ENCODE measurements at regions not wholly inside any gene's neighbourhood (a gene's known extent, or its start where the extent isn't known, plus 50 kb on each side); places are given as distances from the start of the nearest gene placed in this dataset.

DNA sequence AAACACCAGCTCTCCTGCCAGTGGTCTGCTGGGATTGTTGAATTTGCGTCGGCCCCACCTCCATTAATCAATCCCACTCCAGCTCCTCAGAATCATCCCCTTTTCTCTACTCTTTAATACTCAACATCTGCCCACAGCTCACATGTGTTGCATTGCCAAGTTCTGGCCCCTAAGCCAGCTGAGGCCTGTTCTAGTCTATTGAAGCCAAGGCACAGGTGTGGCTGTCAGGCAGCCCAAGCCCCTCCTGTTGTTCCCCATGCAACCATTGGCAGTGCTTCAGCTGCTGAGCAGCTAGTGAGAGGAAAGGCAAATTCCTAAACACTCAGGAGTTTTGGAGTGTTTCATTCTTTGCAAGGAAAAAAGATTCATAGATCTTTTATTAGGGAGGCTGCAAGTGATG lies 128.0 kb upstream of the NT5E start:
- no peak for DNase-seq (ENCODE audit: low read depth)
- H3K4me3 ChIP-seq (ENCODE audit: low read depth, low read length), result no peak overlapping the region
- TF ChIP-seq, protein P1, sequence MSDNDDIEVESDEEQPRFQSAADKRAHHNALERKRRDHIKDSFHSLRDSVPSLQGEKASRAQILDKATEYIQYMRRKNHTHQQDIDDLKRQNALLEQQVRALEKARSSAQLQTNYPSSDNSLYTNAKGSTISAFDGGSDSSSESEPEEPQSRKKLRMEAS (IDR thresholded peaks at IDR 0.05; ENCODE audit: low read depth, low read length), result no peak
- no peak for TF ChIP-seq MYC (IDR thresholded peaks at IDR 0.05; ENCODE audit: low read depth, low read length)
- TF ChIP-seq CTCF (IDR thresholded peaks at IDR 0.05; ENCODE audit: low read depth, low read length), result no peak
- TF ChIP-seq POLR2A (IDR thresholded peaks at IDR 0.05; ENCODE audit: extremely low read depth, insufficient read length), result no peak

GRCh38 chr6:85314586-85314985 lies 135.3 kb upstream of the NT5E start:
- no peak for DNase-seq (ENCODE audit: low read depth)
- no peak overlapping the region for H3K4me3 ChIP-seq (ENCODE audit: low read depth, low read length)
- no peak for TF ChIP-seq POLR2A (IDR thresholded peaks at IDR 0.05; ENCODE audit: extremely low read depth, insufficient read length)
- TF ChIP-seq, protein P1 (IDR thresholded peaks at IDR 0.05; ENCODE audit: low read depth, low read length), result no peak
- TF ChIP-seq CTCF (IDR thresholded peaks at IDR 0.05; ENCODE audit: low read depth, low read length), result no peak
- TF ChIP-seq MYC (IDR thresholded peaks at IDR 0.05; ENCODE audit: low read depth, low read length), result no peak

DNA sequence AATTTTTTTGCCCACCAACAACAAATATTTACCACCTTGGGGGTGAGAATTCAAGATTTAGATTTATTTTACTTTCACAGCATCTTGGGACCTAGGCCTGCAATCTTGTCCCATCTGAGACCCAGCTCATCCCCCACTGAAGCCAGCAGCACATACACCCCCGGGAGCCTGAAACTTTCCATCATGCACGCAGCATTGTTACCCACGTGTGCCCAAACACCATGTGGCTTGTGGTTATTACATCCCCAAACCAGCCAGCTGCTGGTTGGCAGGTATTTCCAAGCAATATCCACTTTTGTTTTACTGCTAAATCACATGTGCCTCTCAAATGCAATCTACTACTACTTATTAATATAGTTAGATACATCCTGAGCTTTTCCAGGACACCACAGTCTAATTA lies 149.3 kb upstream of the NT5E start:
- no peak for DNase-seq (ENCODE audit: low read depth)
- no peak for TF ChIP-seq CTCF (IDR thresholded peaks at IDR 0.05; ENCODE audit: low read depth, low read length)
- TF ChIP-seq, protein P1 (IDR thresholded peaks at IDR 0.05; ENCODE audit: low read depth, low read length), result no peak
- no peak for TF ChIP-seq POLR2A (IDR thresholded peaks at IDR 0.05; ENCODE audit: extremely low read depth, insufficient read length)
- TF ChIP-seq MYC (IDR thresholded peaks at IDR 0.05; ENCODE audit: low read depth, low read length), result no peak
- H3K4me3 ChIP-seq (ENCODE audit: low read depth, low read length), result no peak overlapping the region

DNA sequence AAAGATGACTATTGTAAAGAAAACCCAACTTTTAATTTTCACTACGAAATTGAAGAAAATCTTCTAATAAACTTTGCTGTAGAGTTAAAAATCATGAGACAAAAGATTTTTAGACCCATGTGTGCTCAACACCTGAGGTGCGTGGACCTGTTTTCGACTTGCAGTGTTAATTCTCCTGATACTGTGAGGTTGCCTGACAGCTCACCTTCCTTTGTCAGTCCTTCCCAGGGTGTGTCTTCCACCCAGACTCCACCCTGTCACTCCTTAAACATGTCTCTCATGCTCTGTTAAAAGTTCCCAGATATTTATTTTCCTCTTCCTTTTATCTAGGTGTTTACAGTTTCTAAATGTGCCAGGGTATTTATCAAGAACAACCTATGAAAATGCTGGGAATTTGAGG lies 151.3 kb upstream of the NT5E start:
- TF ChIP-seq CTCF (IDR thresholded peaks at IDR 0.05; ENCODE audit: low read depth, low read length) (no peak), POLR2A (IDR thresholded peaks at IDR 0.05; ENCODE audit: extremely low read depth, insufficient read length) (no peak), MYC (IDR thresholded peaks at IDR 0.05; ENCODE audit: low read depth, low read length) (no peak)
- TF ChIP-seq, protein P1 (IDR thresholded peaks at IDR 0.05; ENCODE audit: low read depth, low read length), result no peak
- H3K4me3 ChIP-seq (ENCODE audit: low read depth, low read length), result no peak overlapping the region
- DNase-seq (ENCODE audit: low read depth), result no peak

DNA sequence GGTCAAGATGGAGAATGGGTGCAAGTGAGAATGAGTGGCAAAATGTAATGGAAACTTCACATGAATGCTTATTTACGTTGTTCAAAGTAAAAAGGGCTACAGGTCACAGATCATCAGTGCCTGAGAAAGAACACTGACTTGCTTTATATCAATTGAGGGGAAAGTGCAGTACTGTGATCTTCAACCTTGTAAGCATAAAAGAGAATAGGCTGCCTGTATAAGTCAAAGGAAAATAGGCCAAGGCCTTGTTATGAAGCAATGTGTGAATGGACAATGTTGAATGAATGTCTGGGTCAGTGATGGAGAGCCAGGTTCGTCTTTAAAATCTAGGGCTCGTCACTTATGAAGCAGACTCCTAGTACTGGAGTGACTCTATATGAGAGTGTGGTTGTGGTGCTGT lies 158.6 kb upstream of the NT5E start:
- TF ChIP-seq, protein P1 (IDR thresholded peaks at IDR 0.05; ENCODE audit: low read depth, low read length), result no peak
- TF ChIP-seq CTCF (IDR thresholded peaks at IDR 0.05; ENCODE audit: low read depth, low read length), result no peak
- no peak for TF ChIP-seq POLR2A (IDR thresholded peaks at IDR 0.05; ENCODE audit: extremely low read depth, insufficient read length)
- no peak for TF ChIP-seq MYC (IDR thresholded peaks at IDR 0.05; ENCODE audit: low read depth, low read length)
- DNase-seq (ENCODE audit: low read depth), result no peak
- H3K4me3 ChIP-seq (ENCODE audit: low read depth, low read length), result no peak overlapping the region

DNA sequence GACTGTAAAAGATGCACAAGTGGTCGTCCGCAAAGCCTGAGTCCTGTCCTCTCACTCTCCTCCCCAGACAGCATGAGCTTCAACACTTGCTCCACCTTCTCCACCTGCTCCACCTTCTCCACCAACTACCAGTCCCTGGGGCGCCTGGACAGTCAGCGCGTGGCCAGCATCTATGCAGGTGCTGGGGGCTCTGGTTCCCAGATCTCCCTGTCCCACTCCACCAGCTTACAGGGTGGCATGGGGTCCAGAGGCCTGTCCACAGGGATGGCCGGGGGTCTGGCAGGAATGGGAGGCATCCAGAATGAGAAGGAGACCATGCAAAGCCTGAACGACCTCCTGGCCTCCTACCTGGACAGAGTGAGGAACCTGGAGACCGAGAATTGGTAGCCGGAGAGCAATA lies 162.2 kb upstream of the NT5E start:
- no peak for DNase-seq (ENCODE audit: low read depth)
- H3K4me3 ChIP-seq (ENCODE audit: low read depth, low read length), result no peak overlapping the region
- TF ChIP-seq, protein P1 (IDR thresholded peaks at IDR 0.05; ENCODE audit: low read depth, low read length), result no peak
- TF ChIP-seq MYC (IDR thresholded peaks at IDR 0.05; ENCODE audit: low read depth, low read length) (no peak), POLR2A (IDR thresholded peaks at IDR 0.05; ENCODE audit: extremely low read depth, insufficient read length) (no peak), CTCF (IDR thresholded peaks at IDR 0.05; ENCODE audit: low read depth, low read length) (no peak)
